ENCODE measurements at regions not wholly inside any gene's neighbourhood (a gene's known extent, or its start where the extent isn't known, plus 50 kb on each side); places are given as distances from the start of the nearest gene placed in this dataset.

DNA sequence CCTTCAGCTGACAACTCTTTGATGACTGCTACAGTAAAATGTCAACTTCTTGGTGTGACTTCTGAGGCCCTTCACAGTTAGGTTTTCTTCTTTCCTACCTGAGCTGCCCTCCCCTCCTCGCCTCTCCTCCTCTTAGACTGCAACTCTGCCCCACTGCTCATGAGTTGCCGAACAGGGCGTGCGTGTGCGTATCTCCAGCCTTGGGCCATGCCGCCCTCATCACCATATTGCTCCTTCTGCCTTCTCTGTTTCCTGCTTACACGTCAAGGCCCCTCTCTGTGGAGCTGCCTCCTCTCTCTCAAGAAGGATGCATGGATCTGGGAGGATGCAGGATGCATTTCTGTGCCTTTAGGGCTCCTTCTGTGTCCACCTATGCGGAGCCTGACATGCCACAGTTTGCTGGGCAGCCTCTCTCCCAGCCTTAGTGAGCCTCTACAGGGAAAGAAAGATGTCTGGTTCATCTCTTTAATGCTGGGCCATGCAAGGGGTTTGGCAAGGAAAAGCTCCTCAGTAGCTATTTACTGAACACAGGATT is 205.9 kb downstream of the RPLP1 start:
- no peaks in the 10 kb centered on the region for H3K4me1 ChIP-seq
- no peak for ATAC-seq
- 96 to 98% methylated on average over 4 to 8 of the region's 8 CpGs for WGBS, 2 donors (ENCODE audit: low coverage in 1 of 2)
- no peak for TF ChIP-seq POLR2AphosphoS5 (IDR thresholded peaks at IDR 0.05)
- TF ChIP-seq, protein P1, sequence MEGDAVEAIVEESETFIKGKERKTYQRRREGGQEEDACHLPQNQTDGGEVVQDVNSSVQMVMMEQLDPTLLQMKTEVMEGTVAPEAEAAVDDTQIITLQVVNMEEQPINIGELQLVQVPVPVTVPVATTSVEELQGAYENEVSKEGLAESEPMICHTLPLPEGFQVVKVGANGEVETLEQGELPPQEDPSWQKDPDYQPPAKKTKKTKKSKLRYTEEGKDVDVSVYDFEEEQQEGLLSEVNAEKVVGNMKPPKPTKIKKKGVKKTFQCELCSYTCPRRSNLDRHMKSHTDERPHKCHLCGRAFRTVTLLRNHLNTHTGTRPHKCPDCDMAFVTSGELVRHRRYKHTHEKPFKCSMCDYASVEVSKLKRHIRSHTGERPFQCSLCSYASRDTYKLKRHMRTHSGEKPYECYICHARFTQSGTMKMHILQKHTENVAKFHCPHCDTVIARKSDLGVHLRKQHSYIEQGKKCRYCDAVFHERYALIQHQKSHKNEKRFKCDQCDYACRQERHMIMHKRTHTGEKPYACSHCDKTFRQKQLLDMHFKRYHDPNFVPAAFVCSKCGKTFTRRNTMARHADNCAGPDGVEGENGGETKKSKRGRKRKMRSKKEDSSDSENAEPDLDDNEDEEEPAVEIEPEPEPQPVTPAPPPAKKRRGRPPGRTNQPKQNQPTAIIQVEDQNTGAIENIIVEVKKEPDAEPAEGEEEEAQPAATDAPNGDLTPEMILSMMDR (IDR thresholded peaks at IDR 0.05), result no peak
- TF ChIP-seq POLR2A (IDR thresholded peaks at IDR 0.05), result no peak
- no peak for TF ChIP-seq EP300 (IDR thresholded peaks at IDR 0.05)
- no peak overlapping the region for H3K4me3 ChIP-seq
- no peak overlapping the region for H3K27ac ChIP-seq
- peaks cover 77% of the 10 kb centered on the region for H3K27me3 ChIP-seq
- H3K36me3 ChIP-seq, result no peaks in the 10 kb centered on the region
- H3K9me3 ChIP-seq, result no peaks in the 10 kb centered on the region

DNA sequence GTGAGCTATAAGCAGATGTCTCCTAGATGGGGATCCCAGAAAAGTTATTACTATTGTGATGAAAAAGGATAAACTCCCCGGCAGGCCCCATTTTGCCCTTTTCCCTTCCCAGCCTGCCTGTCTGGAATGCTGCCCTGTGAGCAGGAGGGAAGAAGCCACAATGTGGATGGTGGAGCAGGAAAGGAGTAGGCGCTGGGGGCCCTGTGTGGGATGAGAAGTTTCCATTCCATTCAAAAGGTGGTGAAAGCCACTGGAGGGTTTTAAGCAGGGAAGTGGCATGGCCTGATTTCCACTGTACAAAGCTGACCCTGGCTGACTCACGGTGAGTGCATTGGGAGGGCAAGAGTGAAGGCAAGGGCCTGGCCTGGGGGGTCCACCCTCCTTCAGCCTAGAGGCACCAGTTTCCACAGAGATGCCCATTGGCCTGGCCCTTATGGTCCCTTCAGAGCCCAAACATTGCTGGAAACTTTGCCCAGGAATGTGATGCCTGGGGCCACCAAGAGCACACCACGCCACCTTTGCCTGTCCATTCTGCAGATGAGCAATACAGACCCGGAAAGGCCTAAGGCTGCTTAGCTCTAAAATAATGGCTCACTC is 206.9 kb downstream of the RPLP1 start:
- no peak overlapping the region for H3K27ac ChIP-seq
- 91 to 100% methylated on average over 1 to 3 of the region's 5 CpGs for WGBS, 2 donors (ENCODE audit: low coverage in 1 of 2)
- no peaks in the 10 kb centered on the region for H3K9me3 ChIP-seq
- H3K36me3 ChIP-seq, result no peaks in the 10 kb centered on the region
- TF ChIP-seq EP300 (IDR thresholded peaks at IDR 0.05) (no peak), POLR2AphosphoS5 (IDR thresholded peaks at IDR 0.05) (no peak), POLR2A (IDR thresholded peaks at IDR 0.05) (no peak)
- TF ChIP-seq, protein P1 (IDR thresholded peaks at IDR 0.05), result no peak
- H3K27me3 ChIP-seq, result peaks cover 84% of the 10 kb centered on the region
- peaks cover 0 to 6% (median 0%) of the 10 kb centered on the region in 3 donors for H3K4me1 ChIP-seq
- no peak for ATAC-seq
- H3K4me3 ChIP-seq, result no peak overlapping the region

DNA sequence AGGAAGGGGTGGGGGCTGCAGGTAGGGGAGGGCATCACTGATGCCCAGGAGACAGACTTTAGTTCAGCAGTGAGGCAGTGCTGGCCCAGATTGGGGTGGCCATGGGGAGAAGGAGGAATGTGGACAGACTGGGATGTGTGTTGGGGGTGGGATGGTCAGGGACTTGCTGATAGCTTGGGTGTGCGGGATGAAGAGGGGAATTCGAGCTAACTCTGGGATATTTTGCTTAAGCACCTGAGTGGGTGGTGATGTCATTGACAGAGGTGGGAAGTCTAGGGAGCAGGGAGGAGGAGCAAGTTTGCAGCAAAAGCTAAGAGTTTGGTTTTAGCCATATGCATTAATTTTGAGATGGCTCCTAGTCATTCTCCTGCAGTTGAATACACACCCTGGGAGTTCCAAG is 207.5 kb downstream of the RPLP1 start:
- H3K27me3 ChIP-seq, result peaks cover 87% of the 10 kb centered on the region
- H3K9me3 ChIP-seq, result no peaks in the 10 kb centered on the region
- TF ChIP-seq EP300 (IDR thresholded peaks at IDR 0.05) (no peak), POLR2AphosphoS5 (IDR thresholded peaks at IDR 0.05) (no peak), POLR2A (IDR thresholded peaks at IDR 0.05) (no peak)
- TF ChIP-seq, protein P1 (IDR thresholded peaks at IDR 0.05), result no peak
- 81 to 100% methylated on average over 2 of the region's 2 CpGs for WGBS, 2 donors (ENCODE audit: low coverage in 1 of 2)
- no peak overlapping the region for H3K27ac ChIP-seq
- no peak for ATAC-seq
- H3K4me3 ChIP-seq, result no peak overlapping the region
- no peaks in the 10 kb centered on the region for H3K36me3 ChIP-seq
- peaks cover 0 to 12% (median 0%) of the 10 kb centered on the region in 3 donors for H3K4me1 ChIP-seq

DNA sequence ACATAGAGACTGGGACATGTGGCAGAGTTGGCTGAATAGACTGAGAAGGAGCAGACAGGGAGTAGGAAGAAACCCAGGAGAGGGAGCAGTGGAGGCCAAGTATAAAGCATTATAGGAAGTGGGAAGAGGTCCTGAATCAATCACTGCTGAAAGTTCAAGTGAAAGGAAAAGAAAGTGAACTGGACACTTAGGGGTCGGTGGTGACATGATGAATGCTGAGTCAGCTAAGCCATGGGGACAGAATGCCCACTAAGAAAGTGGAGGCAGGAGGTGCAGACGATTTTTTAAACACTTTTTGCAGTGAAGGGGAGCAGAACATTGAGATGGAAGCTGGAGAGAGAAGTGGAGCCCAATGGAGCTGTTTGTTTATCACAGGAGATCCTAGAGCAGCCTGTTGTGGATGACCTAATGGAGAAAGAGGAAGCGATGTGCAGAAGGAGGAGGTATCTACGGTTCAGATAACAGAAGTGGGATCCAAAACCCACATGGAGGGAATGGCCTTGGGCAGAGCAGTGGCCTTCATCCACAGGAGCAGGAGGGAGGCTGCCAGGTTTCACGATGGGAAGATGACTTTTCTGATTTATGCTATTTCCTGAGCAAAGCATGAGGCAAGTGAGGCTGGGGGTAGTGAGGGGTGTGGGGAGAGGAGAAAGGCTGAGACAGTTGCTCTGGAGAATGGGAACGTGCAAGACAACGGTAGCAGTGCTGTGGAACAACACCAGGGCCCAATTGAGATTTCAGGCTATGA is 208.2 kb downstream of the RPLP1 start:
- H3K4me1 ChIP-seq, result peaks cover 0 to 19% (median 0%) of the 10 kb centered on the region in 3 donors
- H3K36me3 ChIP-seq, result no peaks in the 10 kb centered on the region
- H3K27ac ChIP-seq, result no peak overlapping the region
- H3K4me3 ChIP-seq, result no peak overlapping the region
- peaks cover 89% of the 10 kb centered on the region for H3K27me3 ChIP-seq
- TF ChIP-seq POLR2AphosphoS5 (IDR thresholded peaks at IDR 0.05) (no peak), POLR2A (IDR thresholded peaks at IDR 0.05) (no peak), EP300 (IDR thresholded peaks at IDR 0.05) (no peak)
- TF ChIP-seq, protein P1 (IDR thresholded peaks at IDR 0.05), result no peak
- 67 to 81% methylated on average over 6 to 7 of the region's 7 CpGs for WGBS, 2 donors (ENCODE audit: low coverage in 1 of 2)
- H3K9me3 ChIP-seq, result no peaks in the 10 kb centered on the region
- ATAC-seq, result no peak

All from gastroesophageal sphincter (tissue), 4 donors.